H9 (cell line): ENCODE measurements at regions not wholly inside any gene's neighbourhood (a gene's known extent, or its start where the extent isn't known, plus 50 kb on each side); places are given as distances from the start of the nearest gene placed in this dataset.

ENCODE experiments used
- DNase-seq: peaks from one replicate; pipeline ENCODE4 v3.0.0-alpha.2; 2017
- H2AFZ ChIP-seq: one replicate; pipeline ENCODE4 v1.6.1; 2013; ENCODE audit warnings: mild to moderate bottlenecking, low read length, control low read depth, moderate library complexity
- H2AK5ac ChIP-seq: 2 replicates; pipeline ENCODE4 v1.6.1; 2013; ENCODE audit warnings: low read length, control low read depth, mixed read lengths; ENCODE audit not compliant: insufficient read length
- H2BK120ac ChIP-seq: one replicate; pipeline ENCODE4 v1.6.1; 2013; ENCODE audit warnings: low read depth, mild to moderate bottlenecking, low read length, control low read depth, inconsistent platforms; ENCODE audit not compliant: poor library complexity, severe bottlenecking
- H2BK12ac ChIP-seq: 2 replicates; pipeline ENCODE4 v1.6.1; 2013; ENCODE audit warnings: low read length, control low read depth, mixed read lengths, low read depth; ENCODE audit not compliant: insufficient read length
- H2BK15ac ChIP-seq: 2 replicates; pipeline ENCODE4 v1.6.1; 2013; ENCODE audit warnings: low read depth, low read length, control low read depth
- H2BK20ac ChIP-seq: one replicate; pipeline ENCODE4 v1.6.1; 2013; ENCODE audit warnings: low read depth, mild to moderate bottlenecking, low read length, control low read depth, inconsistent platforms; ENCODE audit not compliant: poor library complexity, severe bottlenecking
- H2BK5ac ChIP-seq: 2 replicates; pipeline ENCODE4 v1.6.1; 2013; ENCODE audit warnings: low read length, control low read depth, mixed read lengths; ENCODE audit not compliant: insufficient read length
- H3K14ac ChIP-seq: 2 replicates; pipeline ENCODE4 v1.6.1; 2013; ENCODE audit warnings: low read length, control low read depth; ENCODE audit not compliant: insufficient read depth
- H3K18ac ChIP-seq: 2 replicates; pipeline ENCODE4 v1.6.1; 2013; ENCODE audit warnings: low read depth, mild to moderate bottlenecking, mixed read lengths, low read length, control low read depth; ENCODE audit not compliant: insufficient read length
- H3K23ac ChIP-seq: 2 replicates; pipeline ENCODE4 v1.6.1; 2013; ENCODE audit warnings: low read length, control low read depth, mixed read lengths, low read depth; ENCODE audit not compliant: insufficient read length
- H3K23me2 ChIP-seq: 2 replicates; pipeline ENCODE4 v1.6.1; 2013; ENCODE audit warnings: low read depth, mild to moderate bottlenecking, mixed read lengths, low read length, control low read depth; ENCODE audit not compliant: insufficient read length, poor library complexity, severe bottlenecking
- H3K27ac ChIP-seq: 2 replicates; pipeline ENCODE4 v1.5.1; 2013; ENCODE audit warnings: low read length, control low read depth, mixed read lengths, low read depth; ENCODE audit not compliant: insufficient read length
- H3K27me3 ChIP-seq: 2 replicates; pipeline ENCODE4 v1.6.1; 2013; ENCODE audit warnings: low read length, control low read depth, inconsistent platforms; ENCODE audit not compliant: insufficient read depth
- H3K4ac ChIP-seq: 2 replicates; pipeline ENCODE4 v1.6.1; 2013; ENCODE audit warnings: low read depth, mild to moderate bottlenecking, control low read depth, inconsistent platforms, low read length, moderate library complexity
- H3K4me1 ChIP-seq: 2 replicates; pipeline ENCODE4 v1.6.1; 2013; ENCODE audit warnings: low read length, control low read depth, inconsistent platforms; ENCODE audit not compliant: insufficient read depth
- H3K4me2 ChIP-seq: 2 replicates; pipeline ENCODE4 v1.6.1; 2013; ENCODE audit warnings: low read length, control low read depth, mixed read lengths; ENCODE audit not compliant: insufficient read length, insufficient read depth
- H3K56ac ChIP-seq: 2 replicates; pipeline ENCODE4 v1.6.1; 2013; ENCODE audit warnings: low read depth, mild to moderate bottlenecking, mixed read lengths, low read length, control low read depth; ENCODE audit not compliant: insufficient read length
- H3K79me1 ChIP-seq: 2 replicates; pipeline ENCODE4 v1.6.1; 2013; ENCODE audit warnings: low read depth, mild to moderate bottlenecking, moderate library complexity, low read length, control low read depth, inconsistent platforms; ENCODE audit not compliant: insufficient read depth, poor library complexity, severe bottlenecking
- H3K79me2 ChIP-seq: 2 replicates; pipeline ENCODE4 v1.6.1; 2013; ENCODE audit warnings: low read length, control low read depth, inconsistent platforms; ENCODE audit not compliant: insufficient read depth
- H3K9ac ChIP-seq: 2 replicates; pipeline ENCODE4 v1.6.1; 2013; ENCODE audit warnings: low read length, control low read depth, mixed read lengths; ENCODE audit not compliant: insufficient read length; ENCODE audit errors: extremely low read depth
- H3K9me3 ChIP-seq: one replicate; pipeline ENCODE4 v1.6.1; 2013; ENCODE audit warnings: low read depth, low read length, inconsistent platforms; ENCODE audit not compliant: control insufficient read depth
- H3T11ph ChIP-seq: one replicate; pipeline ENCODE4 v1.6.1; 2013; ENCODE audit warnings: mild to moderate bottlenecking, low read length, control low read depth, inconsistent platforms
- H4K20me1 ChIP-seq: one replicate; pipeline ENCODE4 v1.6.1; 2013; ENCODE audit not compliant: control insufficient read depth, insufficient read length, insufficient read depth
- H4K5ac ChIP-seq: 2 replicates; pipeline ENCODE4 v1.6.1; 2013; ENCODE audit warnings: low read depth, mild to moderate bottlenecking, mixed read lengths, low read length, control low read depth; ENCODE audit not compliant: insufficient read length
- H4K8ac ChIP-seq: replicated peaks from 2 replicates; pipeline ENCODE4 v1.6.1; 2013; ENCODE audit warnings: low read length, control low read depth, mixed read lengths, low read depth; ENCODE audit not compliant: insufficient read length
- H4K91ac ChIP-seq: 2 replicates; pipeline ENCODE4 v1.6.1; 2013; ENCODE audit warnings: low read depth, mild to moderate bottlenecking, moderate library complexity, mixed read lengths, low read length, control low read depth; ENCODE audit not compliant: insufficient read length
- H3K27ac Mint-ChIP-seq, 3 experiments: 2 replicates in 2 of 3; 3 replicates in 1 of 3; pipeline ENCODE4 v1.8.0; 2020 to 2021; ENCODE audit warnings: mixed read lengths in 3 of 3, mild to moderate bottlenecking in 1 of 3, moderate library complexity in 1 of 3
- H3K27me3 Mint-ChIP-seq: 2 replicates; pipeline ENCODE4 v1.8.0; 2021; ENCODE audit warnings: low read depth, mild to moderate bottlenecking, moderate library complexity, mixed read lengths
- H3K36me3 Mint-ChIP-seq, 3 experiments: 2 replicates in 2 of 3; 3 replicates in 1 of 3; pipeline ENCODE4 v1.8.0; 2020 to 2021; ENCODE audit warnings: low read depth in 3 of 3, mixed read lengths in 3 of 3; ENCODE audit not compliant: insufficient read depth in 1 of 3
- H3K4me1 Mint-ChIP-seq, 2 experiments: 2 replicates each; pipeline ENCODE4 v1.8.0; 2020; ENCODE audit warnings: mixed read lengths in 2 of 2
- H3K4me3 Mint-ChIP-seq, 2 experiments: 2 replicates in 1 of 2; 3 replicates in 1 of 2; pipeline ENCODE4 v1.8.0; 2020 to 2021; ENCODE audit warnings: mild to moderate bottlenecking in 2 of 2, mixed read lengths in 2 of 2, moderate library complexity in 1 of 2
- H3K9me3 Mint-ChIP-seq, 2 experiments: 2 replicates in 1 of 2; 3 replicates in 1 of 2; pipeline ENCODE4 v1.8.0; 2020; ENCODE audit warnings: mild to moderate bottlenecking in 2 of 2, mixed read lengths in 2 of 2, moderate library complexity in 1 of 2
- CTCF ChIP-seq: fragments of 200-600 bp; sonication (generic); conservative IDR thresholded peaks from 3 replicates; pipeline ENCODE4 v1.8.0; 2021; ENCODE audit warnings: antibody characterized with exemption, mild to moderate bottlenecking
- WGBS: extraction: QIAGEN DNeasy Blood & Tissue Kit; methylation state at CpG from one replicate; pipeline ENCODE4 v1.1.7; 2013; ENCODE audit warnings: missing lambda C conversion rate, low lambda C conversion rate, mixed read lengths; ENCODE audit not compliant: insufficient read length; ENCODE audit errors: extremely low coverage; 5-methylcytosine and 5-hydroxymethylcytosine counted together

- Histone ChIP-seq H3K79me2 (no peaks in the 10 kb centered on the region), H4K20me1 (no peaks in the 10 kb centered on the region), H3K4me1 (no peaks in the 10 kb centered on the region), H2AK5ac (no peak overlapping the region), H3K27me3 (no peaks in the 10 kb centered on the region), H4K8ac (no peak overlapping the region), H3K18ac (no peak overlapping the region), H3K14ac (no peak overlapping the region), H3T11ph (no peak overlapping the region), H2BK5ac (no peak overlapping the region), H3K9ac (no peak overlapping the region), H2AFZ (no peak overlapping the region), H4K5ac (no peak overlapping the region), H3K23ac (no peak overlapping the region), H3K23me2 (no peaks in the 10 kb centered on the region), H2BK20ac (no peak overlapping the region), H3K79me1 (no peaks in the 10 kb centered on the region), H3K56ac (no peak overlapping the region), H3K27ac (no peak overlapping the region), H2BK15ac (no peak overlapping the region), H3K4ac (no peak overlapping the region), H4K91ac (no peak overlapping the region), H2BK12ac (no peak overlapping the region), H3K4me2 (no peak overlapping the region), H3K9me3 (no peaks in the 10 kb centered on the region), H2BK120ac (no peak overlapping the region)
- WGBS = no CpG with 5 or more reads among the region's 2 CpGs
- Mint-ChIP-seq H3K4me1 (peaks cover 7 to 8% of the 10 kb centered on the region in 2 experiments; a peak in 3 of 4 replicates), H3K27me3 (peaks cover 3% of the 10 kb centered on the region; the same call in 1 of the 2 replicates), H3K9me3 (peaks cover 2 to 3% of the 10 kb centered on the region in 2 experiments; a peak in 2 of 5 replicates), H3K4me3 (no peak overlapping the region), H3K36me3 (no peaks in the 10 kb centered on the region), H3K27ac (no peak overlapping the region)
- TF ChIP-seq CTCF = no peak
- no peak for DNase-seq
Observed at GRCh38 chr10:78220781-78221180, 187.1 kb downstream of the RPS24 start.
